ENCODE measurements at regions not wholly inside any gene's neighbourhood (a gene's known extent, or its start where the extent isn't known, plus 50 kb on each side); places are given as distances from the start of the nearest gene placed in this dataset.

DNA sequence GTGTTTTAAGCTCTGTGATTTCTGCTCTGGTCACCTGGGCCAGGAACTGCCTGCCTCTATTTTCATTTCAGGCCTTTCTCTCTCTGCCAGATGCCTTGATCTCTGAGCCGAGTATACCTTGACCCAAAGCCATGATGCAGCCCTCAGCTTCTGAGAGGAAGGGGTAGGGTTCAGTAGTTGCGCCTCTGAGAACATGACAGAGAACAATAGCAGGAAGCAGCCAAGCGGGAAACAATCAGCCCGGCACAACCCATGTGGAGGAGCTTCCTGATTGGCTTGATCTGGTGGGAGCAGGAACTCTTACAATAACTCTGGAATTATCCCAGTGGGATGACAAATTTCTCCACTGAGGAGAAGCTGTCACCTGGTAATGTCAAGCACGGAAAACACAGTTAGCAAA, 127.4 kb downstream of the PALM2AKAP2 start:
- no peak for TF ChIP-seq POLR2A (IDR thresholded peaks at IDR 0.05)
- TF ChIP-seq EP300 (IDR thresholded peaks at IDR 0.05): no peak
- no peak for TF ChIP-seq CTCF (IDR thresholded peaks at IDR 0.05)
